ENCODE measurements at regions not wholly inside any gene's neighbourhood (a gene's known extent, or its start where the extent isn't known, plus 50 kb on each side); places are given as distances from the start of the nearest gene placed in this dataset.

GRCh38 chr16:49179714-49180330 lies 101.8 kb downstream of the CBLN1 start:
- Histone ChIP-seq H3K9me3 (ENCODE audit: control insufficient read depth, insufficient read depth, low read depth, low read length) (no peaks in the 10 kb centered on the region), H3K4me1 (ENCODE audit: control insufficient read depth, insufficient read depth, low read length) (no peaks in the 10 kb centered on the region), H3K4me3 (ENCODE audit: low read depth in 2 of 2, low read length in 2 of 2) (no peak overlapping the region), H3K36me3 (ENCODE audit: control insufficient read depth, insufficient read depth, low read length) (no peaks in the 10 kb centered on the region), H3K27me3 (ENCODE audit: control insufficient read depth, insufficient read depth, low read length) (no peaks in the 10 kb centered on the region), H3K27ac (ENCODE audit: low read length) (no peak overlapping the region)
- no peak for DNase-seq (ENCODE audit: low read depth, low spot score)
- in situ Hi-C loops (cut with HindIII; ENCODE audit: low pct_unique_long_range_greater_than_20kb, low sequenced_read_pairs): no loop called here
- ATAC-seq: peak; percentile 69
- POLR2A ChIA-PET: interaction anchor here (0.6 kb wide), 1 partner anchor 143 kb away, joined by 3 read pairs; no protein-coding TSS in a partner anchor
- intact Hi-C loops (cut with micrococcal nuclease; ENCODE audit: unreplicated experiment): no loop called here
- no TSS peak for BruUV-seq (replicated peaks)
- CTCF ChIA-PET: no interaction called here
- no peak for TF ChIP-seq SIN3A (IDR thresholded peaks at IDR 0.05; ENCODE audit: borderline replicate concordance, insufficient read depth, low read depth, low read length)
- TF ChIP-seq POLR2AphosphoS5 (IDR thresholded peaks at IDR 0.05; ENCODE audit: low read depth, low read length): no peak
- 0 out of 2 replicates have a peak, but pooled peaks have one; percentile 28 for TF ChIP-seq TCF7L2 (IDR thresholded peaks at IDR 0.05; ENCODE audit: low read depth, low read length)
- TF ChIP-seq, protein P1, sequence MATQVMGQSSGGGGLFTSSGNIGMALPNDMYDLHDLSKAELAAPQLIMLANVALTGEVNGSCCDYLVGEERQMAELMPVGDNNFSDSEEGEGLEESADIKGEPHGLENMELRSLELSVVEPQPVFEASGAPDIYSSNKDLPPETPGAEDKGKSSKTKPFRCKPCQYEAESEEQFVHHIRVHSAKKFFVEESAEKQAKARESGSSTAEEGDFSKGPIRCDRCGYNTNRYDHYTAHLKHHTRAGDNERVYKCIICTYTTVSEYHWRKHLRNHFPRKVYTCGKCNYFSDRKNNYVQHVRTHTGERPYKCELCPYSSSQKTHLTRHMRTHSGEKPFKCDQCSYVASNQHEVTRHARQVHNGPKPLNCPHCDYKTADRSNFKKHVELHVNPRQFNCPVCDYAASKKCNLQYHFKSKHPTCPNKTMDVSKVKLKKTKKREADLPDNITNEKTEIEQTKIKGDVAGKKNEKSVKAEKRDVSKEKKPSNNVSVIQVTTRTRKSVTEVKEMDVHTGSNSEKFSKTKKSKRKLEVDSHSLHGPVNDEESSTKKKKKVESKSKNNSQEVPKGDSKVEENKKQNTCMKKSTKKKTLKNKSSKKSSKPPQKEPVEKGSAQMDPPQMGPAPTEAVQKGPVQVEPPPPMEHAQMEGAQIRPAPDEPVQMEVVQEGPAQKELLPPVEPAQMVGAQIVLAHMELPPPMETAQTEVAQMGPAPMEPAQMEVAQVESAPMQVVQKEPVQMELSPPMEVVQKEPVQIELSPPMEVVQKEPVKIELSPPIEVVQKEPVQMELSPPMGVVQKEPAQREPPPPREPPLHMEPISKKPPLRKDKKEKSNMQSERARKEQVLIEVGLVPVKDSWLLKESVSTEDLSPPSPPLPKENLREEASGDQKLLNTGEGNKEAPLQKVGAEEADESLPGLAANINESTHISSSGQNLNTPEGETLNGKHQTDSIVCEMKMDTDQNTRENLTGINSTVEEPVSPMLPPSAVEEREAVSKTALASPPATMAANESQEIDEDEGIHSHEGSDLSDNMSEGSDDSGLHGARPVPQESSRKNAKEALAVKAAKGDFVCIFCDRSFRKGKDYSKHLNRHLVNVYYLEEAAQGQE (IDR thresholded peaks at IDR 0.05; ENCODE audit: insufficient read depth in 1 of 2, low read depth in 2 of 2, low read length in 1 of 2): no peak

GRCh38 chr16:49168126-49168525 lies 113.5 kb downstream of the CBLN1 start:
- no TSS peak for BruUV-seq (replicated peaks)
- POLR2A ChIA-PET: no interaction called here
- in situ Hi-C loops (cut with HindIII; ENCODE audit: low pct_unique_long_range_greater_than_20kb, low sequenced_read_pairs): no loop called here

More at GRCh38 chr16:49168126-49168525, 113.5 kb downstream of the CBLN1 start:
- no peak for DNase-seq (ENCODE audit: low read depth, low spot score)
- no peak overlapping the region for H3K27ac ChIP-seq (ENCODE audit: low read length)
- H3K9me3 ChIP-seq (ENCODE audit: control insufficient read depth, insufficient read depth, low read depth, low read length): no peaks in the 10 kb centered on the region
- H3K4me3 ChIP-seq (ENCODE audit: low read depth in 2 of 2, low read length in 2 of 2): no peak overlapping the region
- no peak for ATAC-seq
- CTCF ChIA-PET: no interaction called here
- no peaks in the 10 kb centered on the region for H3K36me3 ChIP-seq (ENCODE audit: control insufficient read depth, insufficient read depth, low read length)
- no peaks in the 10 kb centered on the region for H3K4me1 ChIP-seq (ENCODE audit: control insufficient read depth, insufficient read depth, low read length)
- TF ChIP-seq TCF7L2 (IDR thresholded peaks at IDR 0.05; ENCODE audit: low read depth, low read length): no peak
- no peak for TF ChIP-seq SIN3A (IDR thresholded peaks at IDR 0.05; ENCODE audit: borderline replicate concordance, insufficient read depth, low read depth, low read length)
- no peak for TF ChIP-seq CTCF (IDR thresholded peaks at IDR 0.05)
- TF ChIP-seq, protein P1 (IDR thresholded peaks at IDR 0.05; ENCODE audit: insufficient read depth in 1 of 2, low read depth in 2 of 2, low read length in 1 of 2): no peak
- TF ChIP-seq POLR2AphosphoS5 (IDR thresholded peaks at IDR 0.05; ENCODE audit: low read depth, low read length): no peak
- intact Hi-C loops (cut with micrococcal nuclease; ENCODE audit: unreplicated experiment): no loop called here
- H3K27me3 ChIP-seq (ENCODE audit: control insufficient read depth, insufficient read depth, low read length): no peaks in the 10 kb centered on the region; the same call in 1 of the 2 replicates

Data from Panc1 (cell line).